HepG2 (cell line): ENCODE measurements at regions not wholly inside any gene's neighbourhood (a gene's known extent, or its start where the extent isn't known, plus 50 kb on each side); places are given as distances from the start of the nearest gene placed in this dataset.

Experiments used
- ATAC-seq: fragments of 200-7000 bp; cut with Tn5 transposase; 3 replicates; pipeline ENCODE4 v1.9.1; 2020; ENCODE audit warnings: mild to moderate bottlenecking, moderate library complexity
- BruUV-seq: library from RNA; stranded (reverse); fragments of 400-500 nt; replicated peaks from 2 replicates; lab custom pipeline; 2021; lab: Mats Ljungman, UMichigan
- CTCF ChIA-PET: fragments of 300-600 bp; formaldehyde crosslinking; extraction: SDS; loops from one replicate; lab custom pipeline; 2021; ENCODE audit warnings: low total read pairs, inconsistent platforms, low intra/inter-chr PET ratio; lab: Yijun Ruan, JAX
- POLR2A ChIA-PET: fragments of 350-600 bp; sonication (Branson Sonifier 250); formaldehyde crosslinking; loops from one replicate; lab custom pipeline; 2020; ENCODE audit warnings: antibody characterized with exemption, inconsistent platforms; lab: Yijun Ruan, JAX
- DNase-seq: peaks from one replicate; pipeline ENCODE4 v3.0.0-alpha.2; 2015; ENCODE audit warnings: low spot score
- FAIRE-seq: peaks from 3 replicates; lab custom pipeline; 2011; peaks lifted over from hg19 to GRCh38; lab: Jason Lieb, UNC
- H2AFZ ChIP-seq: one replicate; pipeline ENCODE4 v1.6.1; 2011; ENCODE audit warnings: low read length, inconsistent platforms
- H3K27ac ChIP-seq: fragments of 300-600 bp; 3 replicates; pipeline ENCODE4 v1.8.0; 2011; ENCODE audit warnings: mixed run types, mild to moderate bottlenecking, mixed read lengths, low read length, inconsistent platforms; ENCODE audit not compliant: insufficient read depth; ENCODE audit errors: extremely low read length
- H3K27me3 ChIP-seq, 2 experiments: fragments of 200-600 bp in 1 of 2; 2 replicates in 1 of 2; 3 replicates in 1 of 2; pipeline versions ENCODE4 v1.6.0 to v1.8.0; 2011; ENCODE audit warnings: low read length in 2 of 2, mild to moderate bottlenecking in 2 of 2, moderate library complexity in 2 of 2, inconsistent platforms in 1 of 2; ENCODE audit not compliant: insufficient read depth in 2 of 2, control insufficient read depth in 1 of 2
- H3K36me3 ChIP-seq, 2 experiments: fragments of 200-600 bp in 1 of 2; replicated peaks in 1 of 2; 2 replicates in 1 of 2; 3 replicates in 1 of 2; pipeline versions ENCODE4 v1.5.1 to v1.8.0; 2011; ENCODE audit warnings: low read length in 2 of 2, inconsistent platforms in 1 of 2; ENCODE audit not compliant: insufficient read depth in 2 of 2, control insufficient read depth in 1 of 2
- H3K4me1 ChIP-seq: 2 replicates; pipeline ENCODE4 v1.5.1; 2012; ENCODE audit warnings: low read length, inconsistent platforms; ENCODE audit not compliant: insufficient read depth
- H3K4me2 ChIP-seq: 2 replicates; pipeline ENCODE4 v1.6.0; 2011; ENCODE audit warnings: low read depth, low read length, inconsistent platforms
- H3K4me3 ChIP-seq, 3 experiments: fragments of 200-600 bp in 1 of 3; sonication (generic), shearing (Covaris generic) in 1 of 3; replicated peaks in 1 of 3; 2 replicates each; pipeline ENCODE4 v1.5.1; 2011 to 2016; ENCODE audit warnings: low read length in 3 of 3, inconsistent platforms in 2 of 3, low read depth in 2 of 3, mild to moderate bottlenecking in 2 of 3, control low read depth in 1 of 3, mixed read lengths in 1 of 3; ENCODE audit not compliant: insufficient read depth in 1 of 3
- H3K79me2 ChIP-seq: one replicate; pipeline ENCODE4 v1.6.1; 2011; ENCODE audit warnings: low read length, inconsistent platforms; ENCODE audit not compliant: insufficient read depth
- H3K9ac ChIP-seq: 2 replicates; pipeline ENCODE4 v1.6.0; 2011; ENCODE audit warnings: mild to moderate bottlenecking, low read depth, low read length, inconsistent platforms; ENCODE audit not compliant: insufficient read depth
- H3K9me3 ChIP-seq: 2 replicates; pipeline ENCODE4 v1.5.1; 2012; ENCODE audit warnings: mild to moderate bottlenecking, low read length
- H4K20me1 ChIP-seq: 2 replicates; pipeline ENCODE4 v1.6.0; 2011; ENCODE audit warnings: inconsistent platforms, mild to moderate bottlenecking, low read length, moderate library complexity; ENCODE audit not compliant: insufficient read depth
- ATF7 ChIP-seq, 2 experiments: fragments of 450-650 bp in 1 of 2; sonication (generic) in 1 of 2; formaldehyde crosslinking in 1 of 2; IDR thresholded peaks; 2 replicates each; pipeline versions ENCODE4 v1.4.0 to v1.6.1; 2016 to 2020; ENCODE audit warnings: antibody characterized with exemption in 1 of 2, mild to moderate bottlenecking in 1 of 2, missing genetic modification reagents in 1 of 2
- HMG20B ChIP-seq: conservative IDR thresholded peaks from 2 replicates; pipeline ENCODE4 v1.6.1; 2016; ENCODE audit warnings: missing genetic modification reagents, missing compliant biosample characterization
- MZF1 ChIP-seq: sonication (generic); formaldehyde crosslinking; IDR thresholded peaks from 2 replicates; pipeline ENCODE4 v1.8.1; 2023; ENCODE audit warnings: mild to moderate bottlenecking, missing genetic modification reagents, borderline replicate concordance
- NFKB2 ChIP-seq: sonication (generic); formaldehyde crosslinking; IDR thresholded peaks from 2 replicates; pipeline ENCODE4 v1.4.0; 2020; ENCODE audit warnings: missing genetic modification reagents, borderline replicate concordance
- PRPF4 ChIP-seq: fragments of 200-400 bp; formaldehyde crosslinking; IDR thresholded peaks from 2 replicates; pipeline ENCODE4 v1.6.1; 2016; ENCODE audit warnings: low read length, low read depth; ENCODE audit not compliant: poor library complexity, severe bottlenecking
- RBM39 ChIP-seq: fragments of 200-400 bp; formaldehyde crosslinking; IDR thresholded peaks from one replicate; pipeline ENCODE4 v1.6.1; 2018; ENCODE audit warnings: antibody characterized with exemption, mild to moderate bottlenecking, low read depth, low read length; ENCODE audit not compliant: poor library complexity, severe bottlenecking
- ZBTB20 ChIP-seq: sonication (generic); formaldehyde crosslinking; IDR thresholded peaks from 2 replicates; pipeline ENCODE4 v1.8.1; 2023; ENCODE audit warnings: missing genetic modification reagents, low read depth, mild to moderate bottlenecking, borderline replicate concordance
- ZC3H13 ChIP-seq: sonication (generic); formaldehyde crosslinking; IDR thresholded peaks from 2 replicates; pipeline ENCODE4 v1.8.1; 2023; ENCODE audit warnings: mild to moderate bottlenecking, missing genetic modification reagents, moderate library complexity
- ZFP90 ChIP-seq: sonication (generic); formaldehyde crosslinking; IDR thresholded peaks from 2 replicates; pipeline ENCODE4 v1.8.0; 2022; ENCODE audit warnings: missing genetic modification reagents, mild to moderate bottlenecking, inconsistent platforms, borderline replicate concordance
- ZNF138 ChIP-seq: sonication (generic); formaldehyde crosslinking; IDR thresholded peaks from 2 replicates; pipeline ENCODE4 v1.5.0; 2020; ENCODE audit warnings: mild to moderate bottlenecking, low read depth, missing genetic modification reagents
- WGBS: methylation state at CpG from one replicate; pipeline ENCODE4 v1.1.6; 2017; ENCODE audit warnings: low lambda C conversion rate; 5-methylcytosine and 5-hydroxymethylcytosine counted together
- in situ Hi-C: cut with HindIII; loops from 2 replicates; pipeline ENCODE4 v1.10.0; 2017; ENCODE audit warnings: low pct_unique_long_range_greater_than_20kb; ENCODE audit not compliant: extremely low pct_ligation_motif_present
- intact Hi-C: fragments of 100-400 bp; cut with micrococcal nuclease; formaldehyde crosslinking; loops from one replicate; pipeline ENCODE4 v1.10.0; 2022; ENCODE audit not compliant: unreplicated experiment
- TF ChIP-seq, protein P1 (sequence below): sonication (generic); formaldehyde crosslinking; IDR thresholded peaks from 2 replicates; pipeline ENCODE4 v1.5.0; 2020; ENCODE audit warnings: mild to moderate bottlenecking, missing genetic modification reagents, borderline replicate concordance
- TF ChIP-seq, protein P2 (sequence below): sonication (generic); formaldehyde crosslinking; IDR thresholded peaks from 2 replicates; pipeline ENCODE4 v1.8.0; 2023; ENCODE audit warnings: mild to moderate bottlenecking, missing genetic modification reagents

DNA sequence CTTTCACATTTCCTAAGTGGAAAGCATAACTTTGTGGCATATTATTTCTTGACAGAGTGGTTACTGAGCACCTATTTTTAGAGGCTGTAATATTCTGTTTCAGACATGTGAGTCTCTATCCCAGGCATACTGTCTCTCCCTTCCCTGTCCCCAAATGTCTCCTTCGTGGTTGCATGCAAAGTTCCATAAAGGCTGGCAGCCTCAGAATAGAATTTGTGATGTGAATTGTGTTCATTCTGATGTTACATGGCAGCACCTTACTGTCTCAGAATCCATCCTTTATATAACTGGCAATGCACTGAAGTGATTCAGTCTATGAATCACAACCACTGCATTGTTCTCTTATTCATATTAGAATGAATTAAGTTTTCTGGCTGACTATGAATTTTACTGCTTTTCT is 89.0 kb upstream of the SLC7A1 start:
- Histone ChIP-seq H3K36me3 (no peaks in the 10 kb centered on the region), H3K9ac (no peak overlapping the region), H3K4me2 (no peak overlapping the region), H3K27ac (no peak overlapping the region), H3K4me1 (no peaks in the 10 kb centered on the region), H3K9me3 (no peaks in the 10 kb centered on the region), H3K27me3 (peaks cover 0 to 27% of the 10 kb centered on the region in 2 experiments; a peak in 2 of 5 replicates), H2AFZ (no peak overlapping the region), H3K4me3 (no peak overlapping the region), H3K79me2 (no peaks in the 10 kb centered on the region), H4K20me1 (no peaks in the 10 kb centered on the region)
- no peak for ATAC-seq
- WGBS, result 0% methylated on average over 1 of the region's 1 CpG
- FAIRE-seq, result no peak
- POLR2A ChIA-PET, result no interaction called here
- intact Hi-C loops, result no loop called here
- no peak for DNase-seq
- in situ Hi-C loops, result no loop called here
- CTCF ChIA-PET, result no interaction called here
- BruUV-seq, result no TSS peak
- TF ChIP-seq ZBTB20 (CRISPR knock-in tag) (no peak), ZFP90 (no peak), ZC3H13 (CRISPR knock-in tag) (no peak), RBM39 (no peak), HMG20B (no peak), ATF7 (IDR thresholded peaks at IDR 0.05) (no peak), ATF7 (CRISPR knock-in tag; IDR thresholded peaks at IDR 0.05) (no peak), MZF1 (no peak), PRPF4 (no peak), NFKB2 (no peak), ZNF138 (CRISPR knock-in tag) (no peak)
- TF ChIP-seq, protein P1, sequence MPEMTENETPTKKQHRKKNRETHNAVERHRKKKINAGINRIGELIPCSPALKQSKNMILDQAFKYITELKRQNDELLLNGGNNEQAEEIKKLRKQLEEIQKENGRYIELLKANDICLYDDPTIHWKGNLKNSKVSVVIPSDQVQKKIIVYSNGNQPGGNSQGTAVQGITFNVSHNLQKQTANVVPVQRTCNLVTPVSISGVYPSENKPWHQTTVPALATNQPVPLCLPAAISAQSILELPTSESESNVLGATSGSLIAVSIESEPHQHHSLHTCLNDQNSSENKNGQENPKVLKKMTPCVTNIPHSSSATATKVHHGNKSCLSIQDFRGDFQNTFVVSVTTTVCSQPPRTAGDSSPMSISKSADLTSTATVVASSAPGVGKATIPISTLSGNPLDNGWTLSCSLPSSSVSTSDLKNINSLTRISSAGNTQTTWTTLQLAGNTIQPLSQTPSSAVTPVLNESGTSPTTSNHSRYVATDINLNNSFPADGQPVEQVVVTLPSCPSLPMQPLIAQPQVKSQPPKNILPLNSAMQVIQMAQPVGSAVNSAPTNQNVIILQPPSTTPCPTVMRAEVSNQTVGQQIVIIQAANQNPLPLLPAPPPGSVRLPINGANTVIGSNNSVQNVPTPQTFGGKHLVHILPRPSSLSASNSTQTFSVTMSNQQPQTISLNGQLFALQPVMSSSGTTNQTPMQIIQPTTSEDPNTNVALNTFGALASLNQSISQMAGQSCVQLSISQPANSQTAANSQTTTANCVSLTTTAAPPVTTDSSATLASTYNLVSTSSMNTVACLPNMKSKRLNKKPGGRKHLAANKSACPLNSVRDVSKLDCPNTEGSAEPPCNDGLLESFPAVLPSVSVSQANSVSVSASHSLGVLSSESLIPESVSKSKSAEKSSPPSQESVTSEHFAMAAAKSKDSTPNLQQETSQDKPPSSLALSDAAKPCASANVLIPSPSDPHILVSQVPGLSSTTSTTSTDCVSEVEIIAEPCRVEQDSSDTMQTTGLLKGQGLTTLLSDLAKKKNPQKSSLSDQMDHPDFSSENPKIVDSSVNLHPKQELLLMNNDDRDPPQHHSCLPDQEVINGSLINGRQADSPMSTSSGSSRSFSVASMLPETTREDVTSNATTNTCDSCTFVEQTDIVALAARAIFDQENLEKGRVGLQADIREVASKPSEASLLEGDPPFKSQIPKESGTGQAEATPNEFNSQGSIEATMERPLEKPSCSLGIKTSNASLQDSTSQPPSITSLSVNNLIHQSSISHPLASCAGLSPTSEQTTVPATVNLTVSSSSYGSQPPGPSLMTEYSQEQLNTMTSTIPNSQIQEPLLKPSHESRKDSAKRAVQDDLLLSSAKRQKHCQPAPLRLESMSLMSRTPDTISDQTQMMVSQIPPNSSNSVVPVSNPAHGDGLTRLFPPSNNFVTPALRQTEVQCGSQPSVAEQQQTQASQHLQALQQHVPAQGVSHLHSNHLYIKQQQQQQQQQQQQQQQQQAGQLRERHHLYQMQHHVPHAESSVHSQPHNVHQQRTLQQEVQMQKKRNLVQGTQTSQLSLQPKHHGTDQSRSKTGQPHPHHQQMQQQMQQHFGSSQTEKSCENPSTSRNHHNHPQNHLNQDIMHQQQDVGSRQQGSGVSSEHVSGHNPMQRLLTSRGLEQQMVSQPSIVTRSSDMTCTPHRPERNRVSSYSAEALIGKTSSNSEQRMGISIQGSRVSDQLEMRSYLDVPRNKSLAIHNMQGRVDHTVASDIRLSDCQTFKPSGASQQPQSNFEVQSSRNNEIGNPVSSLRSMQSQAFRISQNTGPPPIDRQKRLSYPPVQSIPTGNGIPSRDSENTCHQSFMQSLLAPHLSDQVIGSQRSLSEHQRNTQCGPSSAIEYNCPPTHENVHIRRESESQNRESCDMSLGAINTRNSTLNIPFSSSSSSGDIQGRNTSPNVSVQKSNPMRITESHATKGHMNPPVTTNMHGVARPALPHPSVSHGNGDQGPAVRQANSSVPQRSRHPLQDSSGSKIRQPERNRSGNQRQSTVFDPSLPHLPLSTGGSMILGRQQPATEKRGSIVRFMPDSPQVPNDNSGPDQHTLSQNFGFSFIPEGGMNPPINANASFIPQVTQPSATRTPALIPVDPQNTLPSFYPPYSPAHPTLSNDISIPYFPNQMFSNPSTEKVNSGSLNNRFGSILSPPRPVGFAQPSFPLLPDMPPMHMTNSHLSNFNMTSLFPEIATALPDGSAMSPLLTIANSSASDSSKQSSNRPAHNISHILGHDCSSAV, result no peak
- TF ChIP-seq, protein P2, sequence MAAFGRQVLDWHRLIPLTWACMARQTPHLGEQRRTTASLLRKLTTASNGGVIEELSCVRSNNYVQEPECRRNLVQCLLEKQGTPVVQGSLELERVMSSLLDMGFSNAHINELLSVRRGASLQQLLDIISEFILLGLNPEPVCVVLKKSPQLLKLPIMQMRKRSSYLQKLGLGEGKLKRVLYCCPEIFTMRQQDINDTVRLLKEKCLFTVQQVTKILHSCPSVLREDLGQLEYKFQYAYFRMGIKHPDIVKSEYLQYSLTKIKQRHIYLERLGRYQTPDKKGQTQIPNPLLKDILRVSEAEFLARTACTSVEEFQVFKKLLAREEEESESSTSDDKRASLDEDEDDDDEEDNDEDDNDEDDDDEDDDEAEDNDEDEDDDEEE (CRISPR knock-in tag), result no peak
